Activated CD8-positive, alpha-beta memory T cell treated with anti-CD3 and anti-CD28 coated beads for 4 hours (primary cell): ENCODE measurements at regions not wholly inside any gene's neighbourhood (a gene's known extent, or its start where the extent isn't known, plus 50 kb on each side); places are given as distances from the start of the nearest gene placed in this dataset.
"Not testable (repeated sequence)": the region's sequence is repeated elsewhere in the genome, so short reads cannot be mapped to it uniquely, and the experiment has no call there.

Experiments
- DNase-seq, 2 donors: peaks; one replicate each; pipeline ENCODE4 v3.0.0-alpha.2; 2020; ENCODE audit warnings: low read depth in 2 of 2

GRCh38 chr6:103344554-103345163, 1515.1 kb downstream of the HACE1 start:
- DNase-seq, result no peak

- no peak for DNase-seq
Measured at GRCh38 chr6:103335412-103335811, 1524.3 kb downstream of the HACE1 start.

- DNase-seq, result no peak
Measured at GRCh38 chr6:103326760-103327757, 1532.7 kb downstream of the HACE1 start.

GRCh38 chr6:103313432-103313831, 1546.3 kb downstream of the HACE1 start:
- no peak for DNase-seq

- DNase-seq, result not testable (repeated sequence)
Measured at GRCh38 chr6:103294376-103294775, 1565.3 kb downstream of the HACE1 start.

- DNase-seq, result no peak
Measured at GRCh38 chr6:103284835-103285234, 1574.9 kb downstream of the HACE1 start.

GRCh38 chr6:103280417-103280816, 1579.3 kb downstream of the HACE1 start:
- no peak for DNase-seq

- no peak for DNase-seq
Measured at GRCh38 chr6:103277936-103278335, 1581.8 kb downstream of the HACE1 start.

- no peak for DNase-seq
Measured at GRCh38 chr6:103273048-103273447, 1586.7 kb downstream of the HACE1 start.

- no peak for DNase-seq
Measured at GRCh38 chr6:103269581-103269980, 1590.1 kb downstream of the HACE1 start.

- no peak for DNase-seq
Measured at GRCh38 chr6:103268335-103268734, 1591.4 kb downstream of the HACE1 start.

- DNase-seq, result no peak
Measured at GRCh38 chr6:103264020-103264419, 1595.7 kb downstream of the HACE1 start.

GRCh38 chr6:103255132-103255531, 1604.6 kb downstream of the HACE1 start:
- no peak for DNase-seq

- no peak for DNase-seq
Measured at GRCh38 chr6:103236923-103237322, 1622.8 kb downstream of the HACE1 start.

- DNase-seq, result no peak
Measured at GRCh38 chr6:103231181-103231580, 1628.5 kb downstream of the HACE1 start.

GRCh38 chr6:103215847-103216246, 1643.9 kb downstream of the HACE1 start:
- no peak for DNase-seq

GRCh38 chr6:103210686-103211085, 1649.0 kb downstream of the HACE1 start:
- DNase-seq, result no peak

GRCh38 chr6:103198386-103198785, 1661.3 kb downstream of the HACE1 start:
- DNase-seq, result no peak

- DNase-seq, result no peak
Measured at GRCh38 chr6:103193413-103193812, 1666.3 kb downstream of the HACE1 start.

- no peak for DNase-seq
Measured at GRCh38 chr6:103191391-103192093, 1668.2 kb downstream of the HACE1 start.

- no peak for DNase-seq
Measured at GRCh38 chr6:103184776-103185175, 1674.9 kb downstream of the HACE1 start.

GRCh38 chr6:103183831-103184411, 1675.8 kb downstream of the HACE1 start:
- DNase-seq, result no peak
